ENCODE measurements at regions not wholly inside any gene's neighbourhood (a gene's known extent, or its start where the extent isn't known, plus 50 kb on each side); places are given as distances from the start of the nearest gene placed in this dataset.

- TF ChIP-seq, protein P1, sequence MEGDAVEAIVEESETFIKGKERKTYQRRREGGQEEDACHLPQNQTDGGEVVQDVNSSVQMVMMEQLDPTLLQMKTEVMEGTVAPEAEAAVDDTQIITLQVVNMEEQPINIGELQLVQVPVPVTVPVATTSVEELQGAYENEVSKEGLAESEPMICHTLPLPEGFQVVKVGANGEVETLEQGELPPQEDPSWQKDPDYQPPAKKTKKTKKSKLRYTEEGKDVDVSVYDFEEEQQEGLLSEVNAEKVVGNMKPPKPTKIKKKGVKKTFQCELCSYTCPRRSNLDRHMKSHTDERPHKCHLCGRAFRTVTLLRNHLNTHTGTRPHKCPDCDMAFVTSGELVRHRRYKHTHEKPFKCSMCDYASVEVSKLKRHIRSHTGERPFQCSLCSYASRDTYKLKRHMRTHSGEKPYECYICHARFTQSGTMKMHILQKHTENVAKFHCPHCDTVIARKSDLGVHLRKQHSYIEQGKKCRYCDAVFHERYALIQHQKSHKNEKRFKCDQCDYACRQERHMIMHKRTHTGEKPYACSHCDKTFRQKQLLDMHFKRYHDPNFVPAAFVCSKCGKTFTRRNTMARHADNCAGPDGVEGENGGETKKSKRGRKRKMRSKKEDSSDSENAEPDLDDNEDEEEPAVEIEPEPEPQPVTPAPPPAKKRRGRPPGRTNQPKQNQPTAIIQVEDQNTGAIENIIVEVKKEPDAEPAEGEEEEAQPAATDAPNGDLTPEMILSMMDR (IDR thresholded peaks at IDR 0.05) = no peak
- TF ChIP-seq POLR2A (IDR thresholded peaks at IDR 0.05) = no peak
Observed at GRCh38 chr9:3124001-3124400, 280.1 kb upstream of the PUM3 start.

Data from heart left ventricle (tissue), 13 donors.